ENCODE measurements at regions not wholly inside any gene's neighbourhood (a gene's known extent, or its start where the extent isn't known, plus 50 kb on each side); places are given as distances from the start of the nearest gene placed in this dataset.

GRCh38 chrX:55981603-55982002, 250.6 kb upstream of the KLF8 start:
- Histone ChIP-seq H3K79me2 (ENCODE audit: control insufficient read depth, insufficient read depth, low read length, poor library complexity) (no peaks in the 10 kb centered on the region), H3K4ac (ENCODE audit: low read depth, low read length) (no peak overlapping the region), H4K12ac (ENCODE audit: low read depth, low read length) (no peak overlapping the region), H3K14ac (ENCODE audit: low read length) (no peak overlapping the region), H3K27ac (ENCODE audit: low read depth, low read length) (no peak overlapping the region), H3K18ac (ENCODE audit: low read length) (no peak overlapping the region), H3K4me1 (ENCODE audit: control insufficient read depth in 1 of 2, insufficient read depth in 2 of 2, low read length in 2 of 2) (peaks cover 0 to 2% of the 10 kb centered on the region in 2 experiments), H4K91ac (ENCODE audit: low read depth, low read length) (no peak overlapping the region), H3K9me3 (ENCODE audit: insufficient read depth, low read depth, low read length) (no peaks in the 10 kb centered on the region), H3K79me1 (ENCODE audit: low read length) (no peaks in the 10 kb centered on the region), H2BK5ac (ENCODE audit: low read depth, low read length, poor library complexity) (no peak overlapping the region), H2AK5ac (ENCODE audit: low read length) (no peak overlapping the region), H2BK12ac (ENCODE audit: low read length) (no peak overlapping the region), H3K9ac (ENCODE audit: low read length) (no peak overlapping the region), H3K4me3 (ENCODE audit: low read depth, low read length) (no peak overlapping the region), H3K36me3 (ENCODE audit: control insufficient read depth in 1 of 2, insufficient read depth in 2 of 2, low read length in 2 of 2) (no peaks in the 10 kb centered on the region), H3K23ac (ENCODE audit: low read length) (no peak overlapping the region), H2BK120ac (ENCODE audit: insufficient read depth, low read length, poor library complexity) (no peak overlapping the region), H4K8ac (ENCODE audit: low read depth, low read length) (no peak overlapping the region), H2AFZ (ENCODE audit: insufficient read depth, low read length, poor library complexity) (no peak overlapping the region), H3K27me3 (ENCODE audit: insufficient read depth, low read length) (no peaks in the 10 kb centered on the region), H3K4me2 (ENCODE audit: low read length) (no peak overlapping the region)
- WGBS (ENCODE audit: extremely low coverage, insufficient coverage, insufficient read length): no CpG with 5 or more reads among the region's 1 CpG
- DNase-seq: no peak

- no peaks in the 10 kb centered on the region for H3K27me3 ChIP-seq (ENCODE audit: insufficient read depth, low read length)
- no peaks in the 10 kb centered on the region for H3K36me3 ChIP-seq (ENCODE audit: control insufficient read depth in 1 of 2, insufficient read depth in 2 of 2, low read length in 2 of 2)
- H3K79me1 ChIP-seq (ENCODE audit: low read length): no peaks in the 10 kb centered on the region
- no peak overlapping the region for H2BK5ac ChIP-seq (ENCODE audit: low read depth, low read length, poor library complexity)
- no peak overlapping the region for H3K4me3 ChIP-seq (ENCODE audit: low read depth, low read length)
- H2AFZ ChIP-seq (ENCODE audit: insufficient read depth, low read length, poor library complexity): no peak overlapping the region
- no peak overlapping the region for H2BK120ac ChIP-seq (ENCODE audit: insufficient read depth, low read length, poor library complexity)
- H2AK5ac ChIP-seq (ENCODE audit: low read length): no peak overlapping the region
- H4K8ac ChIP-seq (ENCODE audit: low read depth, low read length): no peak overlapping the region
- no CpG with 5 or more reads among the region's 3 CpGs for WGBS (ENCODE audit: extremely low coverage, insufficient coverage, insufficient read length)
- no peak overlapping the region for H3K27ac ChIP-seq (ENCODE audit: low read depth, low read length)
- no peak for DNase-seq
- H3K14ac ChIP-seq (ENCODE audit: low read length): no peak overlapping the region
- H3K18ac ChIP-seq (ENCODE audit: low read length): no peak overlapping the region
- no peak overlapping the region for H2BK12ac ChIP-seq (ENCODE audit: low read length)
- no peak overlapping the region for H4K91ac ChIP-seq (ENCODE audit: low read depth, low read length)
- H4K12ac ChIP-seq (ENCODE audit: low read depth, low read length): no peak overlapping the region
- H3K79me2 ChIP-seq (ENCODE audit: control insufficient read depth, insufficient read depth, low read length, poor library complexity): no peaks in the 10 kb centered on the region
- H3K23ac ChIP-seq (ENCODE audit: low read length): no peak overlapping the region
- no peak overlapping the region for H3K4ac ChIP-seq (ENCODE audit: low read depth, low read length)
- H3K9me3 ChIP-seq (ENCODE audit: insufficient read depth, low read depth, low read length): no peaks in the 10 kb centered on the region
- H3K4me1 ChIP-seq (ENCODE audit: control insufficient read depth in 1 of 2, insufficient read depth in 2 of 2, low read length in 2 of 2): no peaks in the 10 kb centered on the region
- H3K4me2 ChIP-seq (ENCODE audit: low read length): no peak overlapping the region
- no peak overlapping the region for H3K9ac ChIP-seq (ENCODE audit: low read length)
Measured at GRCh38 chrX:55996649-55997048, 235.5 kb upstream of the KLF8 start.

GRCh38 chrX:56000174-56000573, 232.0 kb upstream of the KLF8 start:
- Histone ChIP-seq H4K8ac (ENCODE audit: low read depth, low read length) (no peak overlapping the region), H3K79me2 (ENCODE audit: control insufficient read depth, insufficient read depth, low read length, poor library complexity) (no peaks in the 10 kb centered on the region), H3K4me3 (ENCODE audit: low read depth, low read length) (no peak overlapping the region), H2AK5ac (ENCODE audit: low read length) (no peak overlapping the region), H3K9me3 (ENCODE audit: insufficient read depth, low read depth, low read length) (no peaks in the 10 kb centered on the region), H2AFZ (ENCODE audit: insufficient read depth, low read length, poor library complexity) (no peak overlapping the region), H3K36me3 (ENCODE audit: control insufficient read depth in 1 of 2, insufficient read depth in 2 of 2, low read length in 2 of 2) (no peaks in the 10 kb centered on the region), H3K23ac (ENCODE audit: low read length) (no peak overlapping the region), H3K27me3 (ENCODE audit: insufficient read depth, low read length) (no peaks in the 10 kb centered on the region), H3K4ac (ENCODE audit: low read depth, low read length) (no peak overlapping the region), H3K4me2 (ENCODE audit: low read length) (no peak overlapping the region), H3K4me1 (ENCODE audit: control insufficient read depth in 1 of 2, insufficient read depth in 2 of 2, low read length in 2 of 2) (no peaks in the 10 kb centered on the region), H3K18ac (ENCODE audit: low read length) (no peak overlapping the region), H4K91ac (ENCODE audit: low read depth, low read length) (no peak overlapping the region), H2BK5ac (ENCODE audit: low read depth, low read length, poor library complexity) (no peak overlapping the region), H3K9ac (ENCODE audit: low read length) (no peak overlapping the region), H3K79me1 (ENCODE audit: low read length) (no peaks in the 10 kb centered on the region), H4K12ac (ENCODE audit: low read depth, low read length) (no peak overlapping the region), H3K14ac (ENCODE audit: low read length) (no peak overlapping the region), H2BK12ac (ENCODE audit: low read length) (no peak overlapping the region), H3K27ac (ENCODE audit: low read depth, low read length) (no peak overlapping the region), H2BK120ac (ENCODE audit: insufficient read depth, low read length, poor library complexity) (no peak overlapping the region)
- WGBS (ENCODE audit: extremely low coverage, insufficient coverage, insufficient read length): no CpG with 5 or more reads among the region's 1 CpG
- DNase-seq: no peak

GRCh38 chrX:56000729-56001128, 231.4 kb upstream of the KLF8 start:
- no peaks in the 10 kb centered on the region for H3K79me2 ChIP-seq (ENCODE audit: control insufficient read depth, insufficient read depth, low read length, poor library complexity)
- no peak overlapping the region for H2AFZ ChIP-seq (ENCODE audit: insufficient read depth, low read length, poor library complexity)
- H3K36me3 ChIP-seq (ENCODE audit: control insufficient read depth in 1 of 2, insufficient read depth in 2 of 2, low read length in 2 of 2): peaks cover 0 to 2% of the 10 kb centered on the region in 2 experiments
- no peak for DNase-seq
- H3K18ac ChIP-seq (ENCODE audit: low read length): no peak overlapping the region
- no peak overlapping the region for H2BK5ac ChIP-seq (ENCODE audit: low read depth, low read length, poor library complexity)
- no peak overlapping the region for H3K4ac ChIP-seq (ENCODE audit: low read depth, low read length)
- H2AK5ac ChIP-seq (ENCODE audit: low read length): no peak overlapping the region
- H3K79me1 ChIP-seq (ENCODE audit: low read length): no peaks in the 10 kb centered on the region
- no peak overlapping the region for H4K8ac ChIP-seq (ENCODE audit: low read depth, low read length)
- H2BK12ac ChIP-seq (ENCODE audit: low read length): no peak overlapping the region
- no peaks in the 10 kb centered on the region for H3K4me1 ChIP-seq (ENCODE audit: control insufficient read depth in 1 of 2, insufficient read depth in 2 of 2, low read length in 2 of 2)
- H3K14ac ChIP-seq (ENCODE audit: low read length): no peak overlapping the region
- no peak overlapping the region for H4K91ac ChIP-seq (ENCODE audit: low read depth, low read length)
- H3K4me2 ChIP-seq (ENCODE audit: low read length): no peak overlapping the region
- no peak overlapping the region for H4K12ac ChIP-seq (ENCODE audit: low read depth, low read length)
- no peak overlapping the region for H3K4me3 ChIP-seq (ENCODE audit: low read depth, low read length)
- H3K23ac ChIP-seq (ENCODE audit: low read length): no peak overlapping the region
- no peaks in the 10 kb centered on the region for H3K27me3 ChIP-seq (ENCODE audit: insufficient read depth, low read length)
- H3K9me3 ChIP-seq (ENCODE audit: insufficient read depth, low read depth, low read length): no peaks in the 10 kb centered on the region
- no peak overlapping the region for H3K9ac ChIP-seq (ENCODE audit: low read length)
- no peak overlapping the region for H2BK120ac ChIP-seq (ENCODE audit: insufficient read depth, low read length, poor library complexity)
- no peak overlapping the region for H3K27ac ChIP-seq (ENCODE audit: low read depth, low read length)

Measured in trophoblast cell (in vitro differentiated cells and primary cell).